LNCaP clone FGC (cell line): ENCODE measurements at regions not wholly inside any gene's neighbourhood (a gene's known extent, or its start where the extent isn't known, plus 50 kb on each side); places are given as distances from the start of the nearest gene placed in this dataset.

Experiments used
- DNase-seq: peaks from one replicate; pipeline ENCODE4 v3.0.0-alpha.2; 2011; ENCODE audit warnings: low read depth
- H3K4me3 ChIP-seq: 2 replicates; pipeline ENCODE4 v1.5.1; 2011; ENCODE audit warnings: mild to moderate bottlenecking, low read depth, low read length, control low read depth
- CTCF ChIP-seq: IDR thresholded peaks from 2 replicates; pipeline ENCODE4 v1.5.1; 2012; ENCODE audit warnings: mild to moderate bottlenecking; ENCODE audit not compliant: control insufficient read depth, insufficient read depth; ENCODE audit errors: extremely low read depth

- no peak overlapping the region for H3K4me3 ChIP-seq
- TF ChIP-seq CTCF, result no peak
- no peak for DNase-seq
These were observed 325.4 kb downstream of the SEC14L1 start for GRCh38 chr17:77466140-77466539.

GRCh38 chr17:77466596-77467223 is 325.9 kb downstream of the SEC14L1 start:
- DNase-seq, result no peak
- TF ChIP-seq CTCF, result no peak
- no peak overlapping the region for H3K4me3 ChIP-seq

GRCh38 chr17:77467521-77467920 is 326.8 kb downstream of the SEC14L1 start:
- no peak for DNase-seq
- no peak overlapping the region for H3K4me3 ChIP-seq
- no peak for TF ChIP-seq CTCF

GRCh38 chr17:77468897-77469296 is 328.1 kb downstream of the SEC14L1 start:
- TF ChIP-seq CTCF, result no peak
- DNase-seq, result no peak

GRCh38 chr17:77470330-77470786 is 329.6 kb downstream of the SEC14L1 start:
- TF ChIP-seq CTCF, result no peak
- DNase-seq, result no peak
- no peak overlapping the region for H3K4me3 ChIP-seq

More at GRCh38 chr17:77468897-77469296, 328.1 kb downstream of the SEC14L1 start:
- no peak overlapping the region for H3K4me3 ChIP-seq

GRCh38 chr17:77470800-77471733 is 330.3 kb downstream of the SEC14L1 start:
- no peak for TF ChIP-seq CTCF
- H3K4me3 ChIP-seq, result no peak overlapping the region
- no peak for DNase-seq
